Glutamatergic neuron (in vitro differentiated cells): ENCODE measurements at regions not wholly inside any gene's neighbourhood (a gene's known extent, or its start where the extent isn't known, plus 50 kb on each side); places are given as distances from the start of the nearest gene placed in this dataset.

Experiments
- DNase-seq: peaks from one replicate; pipeline ENCODE4 v3.0.0; 2022
- H3K27ac Mint-ChIP-seq: one replicate; pipeline ENCODE4 v1.8.0; 2020; ENCODE audit warnings: mild to moderate bottlenecking, mixed read lengths, inconsistent platforms; ENCODE audit not compliant: unreplicated experiment
- H3K27me3 Mint-ChIP-seq: one replicate; pipeline ENCODE4 v1.8.0; 2020; ENCODE audit warnings: mild to moderate bottlenecking, moderate library complexity, mixed read lengths, inconsistent platforms; ENCODE audit not compliant: unreplicated experiment
- H3K36me3 Mint-ChIP-seq: one replicate; pipeline ENCODE4 v1.8.0; 2020; ENCODE audit warnings: mild to moderate bottlenecking, mixed read lengths, inconsistent platforms; ENCODE audit not compliant: unreplicated experiment
- H3K4me1 Mint-ChIP-seq: one replicate; pipeline ENCODE4 v1.8.0; 2020; ENCODE audit warnings: mild to moderate bottlenecking, low read depth, mixed read lengths, inconsistent platforms; ENCODE audit not compliant: unreplicated experiment
- H3K4me3 Mint-ChIP-seq: one replicate; pipeline ENCODE4 v1.8.0; 2020; ENCODE audit warnings: mild to moderate bottlenecking, mixed read lengths, inconsistent platforms; ENCODE audit not compliant: unreplicated experiment
- H3K9me3 Mint-ChIP-seq: one replicate; pipeline ENCODE4 v1.8.0; 2020; ENCODE audit warnings: mild to moderate bottlenecking, moderate library complexity, mixed read lengths, inconsistent platforms; ENCODE audit not compliant: unreplicated experiment
- CTCF ChIP-seq: fragments of 200-600 bp; sonication (generic); IDR thresholded peaks from one replicate; pipeline ENCODE4 v1.5.0; 2021; ENCODE audit not compliant: partially characterized antibody, unreplicated experiment

DNA sequence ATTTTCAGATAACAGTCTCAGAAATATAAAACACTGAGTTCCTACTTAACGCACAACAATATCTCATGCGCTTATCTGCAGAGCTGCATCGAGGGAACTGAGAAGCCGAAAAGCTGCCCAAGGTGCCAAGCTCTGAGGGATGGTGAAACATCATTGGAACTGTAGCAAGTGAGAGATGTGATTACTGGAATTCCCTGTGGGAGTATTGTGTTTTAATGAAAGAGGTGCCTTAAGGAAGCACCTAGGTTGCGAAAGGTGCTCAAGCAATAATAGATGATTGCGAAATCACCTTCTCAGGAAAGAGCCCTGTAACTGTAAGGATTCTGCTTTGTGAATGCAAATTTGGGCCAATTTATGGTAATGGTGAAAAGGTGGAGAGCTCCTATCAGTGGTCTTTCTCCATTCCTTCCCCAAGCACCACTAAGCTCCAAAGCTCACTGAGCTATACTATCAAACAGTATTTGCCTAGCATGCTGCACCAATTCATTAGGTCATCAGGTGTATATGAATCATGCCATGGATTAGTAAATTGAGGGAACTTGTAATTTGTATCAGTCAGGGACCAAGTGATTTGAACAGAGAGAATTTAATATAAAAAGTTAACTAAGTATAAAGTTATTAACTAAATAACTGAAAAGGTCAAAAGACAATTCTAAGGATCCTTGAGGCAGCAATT, 59.0 kb upstream of the ATP8A1 start:
- Mint-ChIP-seq H3K9me3 (no peaks in the 10 kb centered on the region), H3K4me3 (no peak overlapping the region), H3K27me3 (peaks cover 2% of the 10 kb centered on the region), H3K36me3 (peaks cover 5% of the 10 kb centered on the region), H3K4me1 (peaks cover 17% of the 10 kb centered on the region), H3K27ac (no peak overlapping the region)
- no peak for TF ChIP-seq CTCF
- no peak for DNase-seq

DNA sequence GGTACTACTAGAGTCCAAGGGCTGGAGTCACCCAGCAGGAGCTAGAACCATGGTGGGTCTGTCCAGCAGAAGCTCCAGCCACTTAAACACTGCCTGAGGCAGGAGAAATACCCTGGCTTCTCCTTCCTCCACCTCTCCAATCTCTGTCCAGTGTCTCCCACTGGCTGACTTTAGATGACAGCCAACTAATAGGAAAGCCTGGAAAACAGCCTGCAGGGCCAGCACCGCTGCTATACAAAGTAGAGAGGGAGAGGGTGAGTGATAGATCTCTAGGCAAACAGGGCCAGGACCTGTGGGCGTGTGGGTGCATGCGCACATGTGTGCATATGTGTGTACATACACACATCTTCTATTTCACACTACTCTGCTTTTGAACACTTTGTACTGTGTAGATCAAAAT, 56.5 kb upstream of the ATP8A1 start:
- Mint-ChIP-seq H3K27ac (no peak overlapping the region), H3K27me3 (peaks cover 2% of the 10 kb centered on the region), H3K4me3 (no peak overlapping the region), H3K4me1 (peaks cover 20% of the 10 kb centered on the region), H3K9me3 (no peaks in the 10 kb centered on the region), H3K36me3 (no peaks in the 10 kb centered on the region)
- DNase-seq, result no peak
- no peak for TF ChIP-seq CTCF

GRCh38 chr4:42712854-42713253, 55.9 kb upstream of the ATP8A1 start:
- Mint-ChIP-seq H3K27ac (peak overlapping the region; percentile 65), H3K4me3 (peak overlapping the region; percentile 0), H3K4me1 (peaks cover 20% of the 10 kb centered on the region), H3K27me3 (peaks cover 2% of the 10 kb centered on the region), H3K36me3 (no peaks in the 10 kb centered on the region), H3K9me3 (no peaks in the 10 kb centered on the region)
- DNase-seq, result no peak
- TF ChIP-seq CTCF, result no peak

DNA sequence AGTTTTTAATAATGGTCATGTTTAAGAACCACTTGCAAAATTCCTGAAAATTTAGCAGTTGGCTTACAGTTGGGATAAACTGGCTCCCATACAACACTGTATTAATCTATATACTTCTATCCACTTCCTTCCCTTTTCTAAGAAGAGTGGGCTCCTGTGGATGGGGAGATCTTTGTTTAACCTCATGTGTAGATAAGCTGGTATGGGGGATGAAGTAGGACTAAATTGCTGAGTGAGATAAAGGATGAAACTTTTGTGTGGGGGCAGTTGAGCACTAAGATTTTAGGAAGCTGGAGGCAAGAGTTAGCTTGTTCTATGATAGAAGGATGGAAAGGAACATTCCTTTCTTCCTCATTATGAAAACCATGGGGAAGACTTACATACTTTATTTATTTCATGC, 54.6 kb upstream of the ATP8A1 start:
- peaks cover 16% of the 10 kb centered on the region for H3K4me1 Mint-ChIP-seq
- TF ChIP-seq CTCF, result no peak
- no peak for DNase-seq
- peaks cover 2% of the 10 kb centered on the region for H3K27me3 Mint-ChIP-seq
- no peak overlapping the region for H3K4me3 Mint-ChIP-seq
- no peak overlapping the region for H3K27ac Mint-ChIP-seq
- no peaks in the 10 kb centered on the region for H3K9me3 Mint-ChIP-seq
- H3K36me3 Mint-ChIP-seq, result no peaks in the 10 kb centered on the region

- no peak for TF ChIP-seq CTCF
- Mint-ChIP-seq H3K27me3 (peaks cover 2% of the 10 kb centered on the region), H3K9me3 (no peaks in the 10 kb centered on the region), H3K4me3 (no peak overlapping the region), H3K4me1 (peaks cover 16% of the 10 kb centered on the region), H3K27ac (no peak overlapping the region), H3K36me3 (no peaks in the 10 kb centered on the region)
- no peak for DNase-seq
Measured at GRCh38 chr4:42710761-42711160, 53.9 kb upstream of the ATP8A1 start.
